GM12878 (cell line): ENCODE measurements at regions not wholly inside any gene's neighbourhood (a gene's known extent, or its start where the extent isn't known, plus 50 kb on each side); places are given as distances from the start of the nearest gene placed in this dataset.

Source experiments
- ATAC-seq: fragments of 200-7000 bp; cut with Tn5 transposase; 3 replicates; pipeline ENCODE4 v1.9.1; 2020; ENCODE audit warnings: mild to moderate bottlenecking, moderate library complexity
- BruUV-seq: library from RNA; stranded (reverse); fragments of 400-500 nt; replicated peaks from 2 replicates; lab custom pipeline; 2021; lab: Mats Ljungman, UMichigan
- CTCF ChIA-PET: fragments of 300-600 bp; sonication (Branson Sonifier 250); formaldehyde crosslinking; extraction: SDS; loops from one replicate; lab custom pipeline; 2021; ENCODE audit warnings: inconsistent platforms; lab: Yijun Ruan, JAX
- POLR2A ChIA-PET: fragments of 350-600 bp; formaldehyde crosslinking; extraction: SDS; loops from one replicate; lab custom pipeline; 2021; ENCODE audit warnings: inconsistent platforms; lab: Charles Lee
- RAD21 ChIA-PET: fragments of 300-600 bp; sonication (Branson Sonifier 250); formaldehyde crosslinking; loops from one replicate; lab custom pipeline; 2023; ENCODE audit warnings: antibody characterized with exemption; ENCODE audit not compliant: unreplicated experiment; lab: Charles Lee
- SMC1A ChIA-PET: fragments of 300-600 bp; sonication (Branson Sonifier 250); formaldehyde crosslinking; loops from one replicate; lab custom pipeline; 2023; ENCODE audit not compliant: unreplicated experiment, uncharacterized antibody; lab: Charles Lee
- DNase-seq: peaks from one replicate; pipeline ENCODE4 v3.0.0-alpha.2; 2011; ENCODE audit warnings: low read depth, low spot score
- FAIRE-seq: peaks from 3 replicates; lab custom pipeline; 2011; peaks lifted over from hg19 to GRCh38; lab: Jason Lieb, UNC
- H2AFZ ChIP-seq: 2 replicates; pipeline ENCODE4 v1.6.0; 2011; ENCODE audit warnings: low read depth, low read length, control low read depth; ENCODE audit not compliant: control insufficient read depth
- H3K27ac ChIP-seq: 2 replicates; pipeline ENCODE4 v1.5.1; 2011; ENCODE audit warnings: control low read depth; ENCODE audit not compliant: control insufficient read depth, insufficient read depth
- H3K27me3 ChIP-seq, 2 experiments: replicated peaks in 1 of 2; 2 replicates each; pipeline versions ENCODE4 v1.6.0 to v1.6.1; 2011; ENCODE audit warnings: low read length in 1 of 2; ENCODE audit not compliant: control insufficient read depth in 2 of 2, insufficient read depth in 2 of 2
- H3K36me3 ChIP-seq, 2 experiments: 2 replicates each; pipeline ENCODE4 v1.5.1; 2011; ENCODE audit warnings: low read length in 1 of 2; ENCODE audit not compliant: control insufficient read depth in 2 of 2, insufficient read depth in 2 of 2
- H3K4me1 ChIP-seq: 2 replicates; pipeline ENCODE4 v1.6.1; 2011; ENCODE audit warnings: mild to moderate bottlenecking, low read length, moderate library complexity, mixed read lengths; ENCODE audit not compliant: control insufficient read depth, insufficient read depth
- H3K4me2 ChIP-seq: 2 replicates; pipeline ENCODE4 v1.6.0; 2011; ENCODE audit warnings: control low read depth; ENCODE audit not compliant: control insufficient read depth, insufficient read depth
- H3K4me3 ChIP-seq: fragments of 200-600 bp; sonication (generic); 2 replicates; pipeline ENCODE4 v1.5.1; 2016
- H3K79me2 ChIP-seq: 2 replicates; pipeline ENCODE4 v1.6.0; 2011; ENCODE audit warnings: low read length; ENCODE audit not compliant: control insufficient read depth, insufficient read depth
- H3K9ac ChIP-seq: 2 replicates; pipeline ENCODE4 v1.8.0; 2011; ENCODE audit warnings: low read length, control low read depth, mixed read lengths; ENCODE audit not compliant: control insufficient read depth, insufficient read depth
- H3K9me3 ChIP-seq: replicated peaks from 3 replicates; pipeline ENCODE4 v1.5.1; 2011; ENCODE audit warnings: mild to moderate bottlenecking, low read length; ENCODE audit not compliant: control insufficient read depth, insufficient read depth
- H4K20me1 ChIP-seq: 2 replicates; pipeline ENCODE4 v1.6.0; 2011; ENCODE audit not compliant: control insufficient read depth, insufficient read depth
- ASH2L ChIP-seq: fragments of 300-600, 200-600 bp; sonication (generic); IDR thresholded peaks from 2 replicates; pipeline ENCODE4 v1.6.1; 2017; ENCODE audit warnings: low read depth, mild to moderate bottlenecking, borderline replicate concordance
- BACH1 ChIP-seq: fragments of 450-650 bp; IDR thresholded peaks from 2 replicates; pipeline ENCODE4 v1.6.1; 2017; ENCODE audit warnings: mild to moderate bottlenecking, borderline replicate concordance
- BCL3 ChIP-seq: IDR thresholded peaks from 2 replicates; pipeline ENCODE4 v1.6.1; 2011; ENCODE audit warnings: borderline replicate concordance, low read depth, mild to moderate bottlenecking, moderate library complexity, low read length; ENCODE audit not compliant: insufficient read depth, poor library complexity, severe bottlenecking
- FOXM1 ChIP-seq: IDR thresholded peaks from 2 replicates; pipeline ENCODE4 v1.6.1; 2012; ENCODE audit warnings: low read depth, mild to moderate bottlenecking, inconsistent platforms, low read length, moderate library complexity
- MTA2 ChIP-seq: fragments of 450-650 bp; IDR thresholded peaks from 2 replicates; pipeline ENCODE4 v1.6.1; 2016; ENCODE audit warnings: low read depth, mild to moderate bottlenecking, moderate library complexity
- NRF1 ChIP-seq: conservative IDR thresholded peaks from 2 replicates; pipeline ENCODE4 v1.6.1; 2011; ENCODE audit warnings: mild to moderate bottlenecking, low read depth, low read length, improper control_type of control experiment
- RELA ChIP-seq: fragments of 450-650 bp; IDR thresholded peaks from 2 replicates; pipeline ENCODE4 v1.8.0; 2014; ENCODE audit warnings: borderline replicate concordance; ENCODE audit not compliant: partially characterized antibody
- SMAD1 ChIP-seq: fragments of 450-650 bp; IDR thresholded peaks from 2 replicates; pipeline ENCODE4 v1.6.1; 2018; ENCODE audit warnings: mild to moderate bottlenecking, low read depth; ENCODE audit not compliant: partially characterized antibody
- STAT1 ChIP-seq: fragments of 450-650 bp; conservative IDR thresholded peaks from 2 replicates; pipeline ENCODE4 v1.6.1; 2014; ENCODE audit warnings: antibody characterized with exemption, mild to moderate bottlenecking
- TARDBP ChIP-seq: IDR thresholded peaks from 2 replicates; pipeline ENCODE4 v1.6.1; 2016; ENCODE audit warnings: borderline replicate concordance
- TCF7 ChIP-seq: IDR thresholded peaks from 2 replicates; pipeline ENCODE4 v1.6.1; 2014; ENCODE audit warnings: antibody characterized with exemption, borderline replicate concordance
- YY1 ChIP-seq: IDR thresholded peaks from 2 replicates; pipeline ENCODE4 v1.6.1; 2011; ENCODE audit warnings: low read depth, mild to moderate bottlenecking, low read length
- ZNF622 ChIP-seq: fragments of 450-650 bp; IDR thresholded peaks from 2 replicates; pipeline ENCODE4 v1.6.1; 2017; ENCODE audit warnings: mild to moderate bottlenecking, inconsistent platforms
- WGBS: methylation state at CpG from one replicate; pipeline ENCODE4 v1.1.6; 2016; ENCODE audit warnings: low lambda C conversion rate; ENCODE audit not compliant: insufficient replicate concordance, insufficient coverage; ENCODE audit errors: missing lambda C conversion rate; 5-methylcytosine and 5-hydroxymethylcytosine counted together
- in situ Hi-C: fragments of 300-500 bp; cut with MboI; formaldehyde crosslinking; loops from 9 replicates; pipeline ENCODE4 v1.14.3; 2018; ENCODE audit warnings: mixed read lengths
- intact Hi-C: fragments of 100-400 bp; cut with micrococcal nuclease; formaldehyde crosslinking; loops from one replicate; pipeline ENCODE4 v1.14.2; 2022; ENCODE audit not compliant: unreplicated experiment

- ChIA-PET CTCF (interaction anchor here (2.4 kb wide), 1 partner anchor 25 kb away, joined by 7 read pairs; no protein-coding TSS in a partner anchor), POLR2A (no interaction called here), SMC1A (interaction anchor here (1.6 kb wide), 1 partner anchor 13 kb away, joined by 4 read pairs; no protein-coding TSS in a partner anchor), RAD21 (no interaction called here)
- TF ChIP-seq YY1 (no peak), RELA (no peak), TARDBP (no peak), MTA2 (no peak), STAT1 (no peak), SMAD1 (no peak), BCL3 (no peak), ZNF622 (no peak), FOXM1 (no peak), BACH1 (no peak), NRF1 (no peak), TCF7 (no peak), ASH2L (no peak)
- Histone ChIP-seq H3K36me3 (no peaks in the 10 kb centered on the region), H3K9me3 (no peaks in the 10 kb centered on the region), H3K4me2 (no peak overlapping the region), H3K4me3 (no peak overlapping the region), H3K27me3 (no peaks in the 10 kb centered on the region), H3K79me2 (no peaks in the 10 kb centered on the region), H3K4me1 (no peaks in the 10 kb centered on the region), H4K20me1 (no peaks in the 10 kb centered on the region), H3K27ac (no peak overlapping the region), H3K9ac (no peak overlapping the region), H2AFZ (no peak overlapping the region)
- 5% methylated on average over 3 of the region's 3 CpGs for WGBS
- ATAC-seq = no peak
- intact Hi-C loops = no loop called here
- in situ Hi-C loops = no loop called here
- no peak for FAIRE-seq
- no peak for DNase-seq
- BruUV-seq = no TSS peak
Measured at GRCh38 chr9:14402583-14402982, 88.6 kb upstream of the NFIB start.
